ENCODE measurements at regions not wholly inside any gene's neighbourhood (a gene's known extent, or its start where the extent isn't known, plus 50 kb on each side); places are given as distances from the start of the nearest gene placed in this dataset.
"Not testable (repeated sequence)": the region's sequence is repeated elsewhere in the genome, so short reads cannot be mapped to it uniquely, and the experiment has no call there.

GRCh38 chr13:48873587-48873986, 102.1 kb upstream of the FNDC3A start:
- no peak for DNase-seq (ENCODE audit: low spot score)
- TF ChIP-seq CTCF (IDR thresholded peaks at IDR 0.05; ENCODE audit: extremely low read depth, missing control alignments), result no peak

GRCh38 chr13:48874165-48874564, 101.5 kb upstream of the FNDC3A start:
- DNase-seq (ENCODE audit: low spot score), result no peak
- TF ChIP-seq CTCF (IDR thresholded peaks at IDR 0.05; ENCODE audit: extremely low read depth, missing control alignments), result no peak

GRCh38 chr13:48875047-48875446, 100.7 kb upstream of the FNDC3A start:
- no peak for TF ChIP-seq CTCF (IDR thresholded peaks at IDR 0.05; ENCODE audit: extremely low read depth, missing control alignments)

GRCh38 chr13:48876289-48876688, 99.4 kb upstream of the FNDC3A start:
- no peak for DNase-seq (ENCODE audit: low spot score)
- TF ChIP-seq CTCF (IDR thresholded peaks at IDR 0.05; ENCODE audit: extremely low read depth, missing control alignments), result no peak

More at GRCh38 chr13:48875047-48875446, 100.7 kb upstream of the FNDC3A start:
- DNase-seq (ENCODE audit: low spot score), result no peak

GRCh38 chr13:48879432-48879831, 96.3 kb upstream of the FNDC3A start:
- DNase-seq (ENCODE audit: low spot score), result no peak
- TF ChIP-seq CTCF (IDR thresholded peaks at IDR 0.05; ENCODE audit: extremely low read depth, missing control alignments), result no peak

GRCh38 chr13:48879854-48880253, 95.9 kb upstream of the FNDC3A start:
- no peak for DNase-seq (ENCODE audit: low spot score)
- no peak for TF ChIP-seq CTCF (IDR thresholded peaks at IDR 0.05; ENCODE audit: extremely low read depth, missing control alignments)

GRCh38 chr13:48883786-48884185, 91.9 kb upstream of the FNDC3A start:
- not testable (repeated sequence) for DNase-seq (ENCODE audit: low spot score)

- no peak for TF ChIP-seq CTCF (IDR thresholded peaks at IDR 0.05; ENCODE audit: extremely low read depth, missing control alignments)
- DNase-seq (ENCODE audit: low spot score), result no peak
These were observed 90.7 kb upstream of the FNDC3A start for GRCh38 chr13:48885027-48885395.
